ENCODE measurements at regions not wholly inside any gene's neighbourhood (a gene's known extent, or its start where the extent isn't known, plus 50 kb on each side); places are given as distances from the start of the nearest gene placed in this dataset.

- Mint-ChIP-seq H3K4me1 (ENCODE audit: low read depth) (no peaks in the 10 kb centered on the region), H3K36me3 (ENCODE audit: low read depth) (no peaks in the 10 kb centered on the region), H3K27me3 (peaks cover 3% of the 10 kb centered on the region), H3K4me3 (no peak overlapping the region), H3K9me3 (no peaks in the 10 kb centered on the region), H3K27ac (no peak overlapping the region)
- no peak for ATAC-seq
- ChIA-PET POLR2A (no interaction called here), CTCF (no interaction called here)
- no peak for DNase-seq
- TF ChIP-seq CTCF (IDR thresholded peaks at IDR 0.05): no peak
- intact Hi-C loops (cut with micrococcal nuclease): no loop called here
Measured at GRCh38 chr3:54033761-54034160, 88.6 kb upstream of the CACNA2D3 start.

DNA sequence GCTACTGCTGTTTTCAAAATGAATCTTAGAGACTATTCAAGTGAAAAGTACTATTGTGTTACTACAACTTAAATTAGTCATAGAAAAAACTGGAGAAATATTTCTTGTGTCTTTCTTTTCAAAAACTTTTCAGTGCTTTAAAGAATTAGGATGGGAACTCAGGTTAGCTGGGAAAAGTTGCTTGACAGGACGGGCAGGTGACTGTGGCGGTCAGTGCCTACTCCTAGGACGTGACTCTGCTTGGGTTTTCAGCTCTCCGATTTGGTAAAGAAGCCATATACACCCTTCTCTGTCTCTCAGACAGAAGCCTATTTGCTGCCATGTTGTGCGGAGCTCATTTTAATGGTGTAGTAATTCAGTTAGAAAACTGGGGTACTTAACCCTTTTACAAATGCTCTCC is 89.8 kb upstream of the CACNA2D3 start:
- CTCF ChIA-PET: no interaction called here
- Mint-ChIP-seq H3K4me3 (no peak overlapping the region), H3K4me1 (ENCODE audit: low read depth) (no peaks in the 10 kb centered on the region), H3K27ac (no peak overlapping the region), H3K27me3 (peaks cover 3% of the 10 kb centered on the region), H3K9me3 (no peaks in the 10 kb centered on the region), H3K36me3 (ENCODE audit: low read depth) (no peaks in the 10 kb centered on the region)
- TF ChIP-seq CTCF (IDR thresholded peaks at IDR 0.05): no peak
- intact Hi-C loops (cut with micrococcal nuclease): no loop called here
- ATAC-seq (no peak), DNase-seq (no peak)
- POLR2A ChIA-PET: no interaction called here

DNA sequence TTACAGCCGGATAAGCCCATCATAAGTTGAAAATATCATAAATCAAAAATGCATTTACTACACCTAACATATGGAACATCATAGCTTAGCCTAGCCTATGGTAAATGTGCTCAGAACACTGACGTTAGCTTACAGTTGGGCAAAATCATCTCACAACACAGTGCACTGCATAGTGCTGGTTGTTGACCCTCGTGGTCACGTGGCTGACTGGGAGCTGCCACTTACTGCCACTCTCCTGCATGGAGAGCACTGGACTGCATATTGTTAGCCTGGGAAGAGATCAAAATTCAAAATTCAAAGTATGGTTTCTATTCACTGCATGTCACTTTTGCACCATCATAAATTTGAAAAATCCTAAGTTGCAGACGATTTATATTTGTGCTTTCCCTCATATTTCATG is 94.0 kb upstream of the CACNA2D3 start:
- ATAC-seq (no peak), DNase-seq (no peak)
- H3K4me3 Mint-ChIP-seq: no peak overlapping the region
- no peaks in the 10 kb centered on the region for H3K27me3 Mint-ChIP-seq
- no peaks in the 10 kb centered on the region for H3K4me1 Mint-ChIP-seq (ENCODE audit: low read depth)
- POLR2A ChIA-PET: no interaction called here
- H3K9me3 Mint-ChIP-seq: no peaks in the 10 kb centered on the region
- no peak for TF ChIP-seq CTCF (IDR thresholded peaks at IDR 0.05)
- H3K36me3 Mint-ChIP-seq (ENCODE audit: low read depth): no peaks in the 10 kb centered on the region
- intact Hi-C loops (cut with micrococcal nuclease): no loop called here
- no peak overlapping the region for H3K27ac Mint-ChIP-seq
- CTCF ChIA-PET: interaction anchor here (0.7 kb wide), 1 partner anchor 21 kb away, joined by 3 read pairs; no protein-coding TSS in a partner anchor

DNA sequence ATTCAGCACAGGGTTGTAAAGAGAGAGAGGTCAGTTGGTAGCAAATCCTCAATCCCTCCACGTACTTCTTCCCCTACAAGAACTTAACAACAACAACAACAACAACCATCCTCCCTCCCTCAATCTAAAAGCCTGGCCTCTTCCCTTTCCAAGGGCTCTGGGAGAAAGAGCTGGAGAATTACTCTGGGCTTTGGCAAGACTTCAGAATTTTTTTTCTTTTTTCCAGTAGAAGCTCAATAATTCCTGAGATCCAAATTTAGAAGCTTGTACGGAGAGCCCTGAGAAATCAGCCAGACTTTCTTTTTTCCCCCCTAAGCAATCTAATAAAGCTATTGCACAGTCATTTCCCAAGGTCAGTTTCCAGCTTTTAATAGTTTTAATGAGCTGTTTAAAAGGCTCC is 95.8 kb upstream of the CACNA2D3 start:
- no peak for TF ChIP-seq CTCF (IDR thresholded peaks at IDR 0.05)
- DNase-seq (no peak), ATAC-seq (no peak)
- Mint-ChIP-seq H3K27me3 (peaks cover 4% of the 10 kb centered on the region), H3K4me3 (no peak overlapping the region), H3K9me3 (no peaks in the 10 kb centered on the region), H3K36me3 (ENCODE audit: low read depth) (no peaks in the 10 kb centered on the region), H3K27ac (no peak overlapping the region), H3K4me1 (ENCODE audit: low read depth) (no peaks in the 10 kb centered on the region)
- ChIA-PET POLR2A (no interaction called here), CTCF (no interaction called here)
- intact Hi-C loops (cut with micrococcal nuclease): no loop called here

DNA sequence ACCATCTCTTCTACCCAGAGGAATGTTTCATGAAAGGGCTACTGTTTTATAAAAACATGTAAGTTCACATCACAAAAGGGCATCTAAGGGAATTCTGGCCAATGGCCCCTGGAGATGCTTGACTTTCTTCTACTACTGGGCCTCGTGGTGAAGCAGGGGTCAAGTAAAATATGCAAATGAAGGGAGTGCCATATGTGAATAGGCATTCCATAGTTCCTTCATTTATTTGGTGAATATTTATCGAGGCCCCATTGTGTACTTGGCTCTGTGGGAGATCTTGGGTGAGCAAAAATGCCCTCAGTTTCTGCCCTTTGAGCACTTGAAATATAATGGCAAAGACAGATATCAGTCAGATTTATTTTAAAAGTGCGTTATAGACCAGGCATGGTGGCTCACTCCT is 101.3 kb upstream of the CACNA2D3 start:
- H3K9me3 Mint-ChIP-seq: peaks cover 1% of the 10 kb centered on the region

More for the DNA sequence above, 101.3 kb upstream of the CACNA2D3 start:
- H3K27me3 Mint-ChIP-seq: peaks cover 5% of the 10 kb centered on the region
- TF ChIP-seq CTCF (IDR thresholded peaks at IDR 0.05): no peak
- ATAC-seq: no peak
- POLR2A ChIA-PET: no interaction called here
- intact Hi-C loops (cut with micrococcal nuclease): no loop called here
- H3K4me1 Mint-ChIP-seq (ENCODE audit: low read depth): no peaks in the 10 kb centered on the region
- no peak overlapping the region for H3K4me3 Mint-ChIP-seq
- DNase-seq: no peak
- H3K27ac Mint-ChIP-seq: no peak overlapping the region
- CTCF ChIA-PET: no interaction called here
- H3K36me3 Mint-ChIP-seq (ENCODE audit: low read depth): no peaks in the 10 kb centered on the region
